Mesenchymal stem cell (in vitro differentiated cells and primary cell): ENCODE measurements at regions not wholly inside any gene's neighbourhood (a gene's known extent, or its start where the extent isn't known, plus 50 kb on each side); places are given as distances from the start of the nearest gene placed in this dataset.

Experiments
- DNase-seq: peaks from one replicate; pipeline ENCODE4 v3.0.0-alpha.2; 2013
- H2AFZ ChIP-seq: one replicate; pipeline ENCODE4 v1.6.1; 2013; ENCODE audit warnings: low read depth, mild to moderate bottlenecking, control low read depth, inconsistent platforms, low read length, moderate library complexity
- H2AK5ac ChIP-seq: 2 replicates; pipeline ENCODE4 v1.6.1; 2013; ENCODE audit warnings: low read length, moderate library complexity, mild to moderate bottlenecking, inconsistent platforms; ENCODE audit not compliant: severe bottlenecking
- H2BK120ac ChIP-seq: one replicate; pipeline ENCODE4 v1.6.1; 2013; ENCODE audit warnings: low read depth, mild to moderate bottlenecking, inconsistent platforms, low read length, moderate library complexity
- H2BK12ac ChIP-seq, 2 experiments: one replicate each; pipeline ENCODE4 v1.6.1; 2013; ENCODE audit warnings: inconsistent platforms in 2 of 2, low read length in 2 of 2, mild to moderate bottlenecking in 2 of 2, moderate library complexity in 2 of 2, control low read depth in 1 of 2
- H2BK15ac ChIP-seq: one replicate; pipeline ENCODE4 v1.6.1; 2013; ENCODE audit warnings: mild to moderate bottlenecking, low read depth, inconsistent platforms; ENCODE audit not compliant: poor library complexity, severe bottlenecking
- H2BK5ac ChIP-seq: 2 replicates; pipeline ENCODE4 v1.6.1; 2013; ENCODE audit warnings: low read depth, mild to moderate bottlenecking, low read length, control low read depth, inconsistent platforms; ENCODE audit not compliant: poor library complexity, severe bottlenecking
- H3K14ac ChIP-seq, 2 experiments: one replicate each; pipeline ENCODE4 v1.6.1; 2013; ENCODE audit warnings: inconsistent platforms in 2 of 2, low read length in 2 of 2, control low read depth in 1 of 2, mild to moderate bottlenecking in 1 of 2, moderate library complexity in 1 of 2
- H3K18ac ChIP-seq, 2 experiments: one replicate each; pipeline ENCODE4 v1.6.1; 2013; ENCODE audit warnings: inconsistent platforms in 2 of 2, low read length in 2 of 2, control low read depth in 1 of 2, low read depth in 1 of 2, mild to moderate bottlenecking in 1 of 2
- H3K23ac ChIP-seq, 2 experiments: one replicate each; pipeline ENCODE4 v1.6.1; 2013; ENCODE audit warnings: inconsistent platforms in 2 of 2, low read length in 2 of 2, mild to moderate bottlenecking in 2 of 2, moderate library complexity in 2 of 2, control low read depth in 1 of 2
- H3K27ac ChIP-seq: 2 replicates; pipeline ENCODE4 v1.5.1; 2013; ENCODE audit warnings: mild to moderate bottlenecking, moderate library complexity, low read length, control low read depth, inconsistent platforms; ENCODE audit not compliant: poor library complexity, severe bottlenecking
- H3K27me3 ChIP-seq, 2 experiments: 2 replicates each; pipeline versions ENCODE4 v1.6.1 to v1.7.0; 2013; ENCODE audit warnings: low read length in 2 of 2, mild to moderate bottlenecking in 2 of 2, moderate library complexity in 2 of 2, control low read depth in 1 of 2, inconsistent platforms in 1 of 2; ENCODE audit not compliant: control insufficient read depth in 1 of 2, insufficient read depth in 1 of 2
- H3K36me3 ChIP-seq, 2 experiments: 2 replicates each; pipeline versions ENCODE4 v1.6.1 to v1.7.0; 2013; ENCODE audit warnings: low read length in 2 of 2, control low read depth in 1 of 2, inconsistent platforms in 1 of 2, low read depth in 1 of 2, mild to moderate bottlenecking in 1 of 2; ENCODE audit not compliant: insufficient read depth in 2 of 2, control insufficient read depth in 1 of 2
- H3K4ac ChIP-seq, 2 experiments: one replicate each; pipeline ENCODE4 v1.6.1; 2013; ENCODE audit warnings: inconsistent platforms in 2 of 2, low read length in 2 of 2, mild to moderate bottlenecking in 2 of 2, moderate library complexity in 2 of 2, control low read depth in 1 of 2, low read depth in 1 of 2
- H3K4me1 ChIP-seq: 2 replicates; pipeline ENCODE4 v1.6.1; 2013; ENCODE audit warnings: low read depth, low read length, control low read depth; ENCODE audit not compliant: control insufficient read depth, insufficient read depth
- H3K4me2 ChIP-seq: 2 replicates; pipeline ENCODE4 v1.6.1; 2013; ENCODE audit warnings: low read length, mild to moderate bottlenecking, inconsistent platforms; ENCODE audit not compliant: poor library complexity, severe bottlenecking
- H3K4me3 ChIP-seq, 2 experiments: 2 replicates each; pipeline versions ENCODE4 v1.5.1 to v1.7.0; 2013; ENCODE audit warnings: low read length in 2 of 2, mild to moderate bottlenecking in 2 of 2, control low read depth in 1 of 2, low read depth in 1 of 2; ENCODE audit not compliant: insufficient read depth in 1 of 2
- H3K79me1 ChIP-seq: replicated peaks from 2 replicates; pipeline ENCODE4 v1.6.1; 2013; ENCODE audit warnings: mild to moderate bottlenecking, control low read depth, low read length, inconsistent platforms; ENCODE audit not compliant: poor library complexity, severe bottlenecking
- H3K9ac ChIP-seq: 2 replicates; pipeline ENCODE4 v1.7.0; 2013; ENCODE audit warnings: mild to moderate bottlenecking, low read length, moderate library complexity
- H3K9me3 ChIP-seq: 2 replicates; pipeline ENCODE4 v1.7.0; 2013; ENCODE audit warnings: mild to moderate bottlenecking, low read length; ENCODE audit not compliant: control insufficient read depth
- H4K8ac ChIP-seq: one replicate; pipeline ENCODE4 v1.6.1; 2013; ENCODE audit warnings: inconsistent platforms, mild to moderate bottlenecking, low read length, moderate library complexity
- H4K91ac ChIP-seq: one replicate; pipeline ENCODE4 v1.6.1; 2013; ENCODE audit warnings: mild to moderate bottlenecking, low read length, inconsistent platforms
- WGBS: methylation state at CpG from one replicate; pipeline ENCODE4 v1.1.7; 2013; ENCODE audit warnings: mixed read lengths; 5-methylcytosine and 5-hydroxymethylcytosine counted together

DNA sequence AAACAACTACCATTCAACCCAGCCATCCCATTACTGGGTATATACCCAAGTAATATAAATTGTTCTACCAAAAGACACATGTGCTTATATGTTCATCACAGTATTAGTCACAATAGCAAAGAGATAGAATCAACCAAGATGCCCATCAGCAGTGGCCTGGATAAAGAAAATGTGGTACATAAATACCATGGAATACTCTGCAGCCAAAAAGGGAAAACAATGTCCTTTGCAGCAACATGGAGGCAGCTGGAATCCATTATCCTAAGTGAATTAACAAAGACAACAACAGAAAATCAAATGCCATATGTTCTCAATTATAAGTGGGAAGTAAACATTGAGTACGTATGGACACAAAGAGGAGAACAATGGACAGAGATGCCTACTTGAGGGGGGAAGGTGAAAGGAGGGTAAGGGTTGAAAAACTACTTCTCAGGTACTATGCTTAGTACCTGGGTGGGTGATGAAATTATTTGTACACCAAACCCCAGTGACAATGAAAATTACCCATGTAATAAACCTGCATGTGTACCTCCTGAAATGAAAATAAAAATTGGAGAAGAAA lies 632.1 kb upstream of the AADAT start:
- Histone ChIP-seq H2BK12ac (no peak overlapping the region), H3K9me3 (peaks cover 8% of the 10 kb centered on the region), H2BK120ac (no peak overlapping the region), H3K79me1 (no peaks in the 10 kb centered on the region), H3K27ac (no peak overlapping the region), H3K36me3 (no peaks in the 10 kb centered on the region), H3K9ac (no peak overlapping the region), H4K8ac (no peak overlapping the region), H3K14ac (no peak overlapping the region), H3K4me1 (no peaks in the 10 kb centered on the region), H2AK5ac (no peak overlapping the region), H3K4ac (no peak overlapping the region), H3K23ac (no peak overlapping the region), H2BK5ac (no peak overlapping the region), H3K4me3 (no peak overlapping the region), H3K4me2 (no peak overlapping the region), H4K91ac (no peak overlapping the region), H2BK15ac (no peak overlapping the region), H2AFZ (no peak overlapping the region), H3K18ac (no peak overlapping the region), H3K27me3 (no peaks in the 10 kb centered on the region)
- 100% methylated on average over 1 of the region's 1 CpG for WGBS
- no peak for DNase-seq

- no peaks in the 10 kb centered on the region for H3K27me3 ChIP-seq
Measured at GRCh38 chr4:170716868-170717267, 627.1 kb upstream of the AADAT start.

DNA sequence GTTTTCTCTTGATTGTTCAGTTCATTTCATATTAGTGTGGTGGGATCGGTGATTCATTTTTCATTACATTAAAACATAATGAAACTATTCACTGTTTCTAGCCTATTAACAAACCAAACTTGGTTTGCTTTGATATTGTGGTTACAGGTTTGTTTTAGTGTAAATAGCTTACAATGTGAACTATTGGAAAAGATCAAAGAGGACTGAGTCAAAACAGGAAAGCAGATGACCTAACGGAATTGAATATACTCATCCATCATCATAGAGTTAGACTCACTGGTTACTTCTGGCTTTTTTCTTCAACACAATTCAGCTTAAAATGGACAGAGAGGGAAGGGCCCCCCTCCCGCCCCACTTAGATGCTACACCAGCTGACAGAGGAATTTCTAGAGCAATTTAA lies 616.2 kb upstream of the AADAT start:
- Histone ChIP-seq H3K27ac (no peak overlapping the region), H4K91ac (no peak overlapping the region), H3K14ac (no peak overlapping the region), H3K36me3 (no peaks in the 10 kb centered on the region), H2AK5ac (no peak overlapping the region), H2BK12ac (no peak overlapping the region), H2BK15ac (no peak overlapping the region), H3K27me3 (no peaks in the 10 kb centered on the region), H3K18ac (no peak overlapping the region), H2AFZ (no peak overlapping the region), H3K9ac (no peak overlapping the region), H3K4me2 (no peak overlapping the region), H3K4me1 (no peaks in the 10 kb centered on the region), H3K79me1 (no peaks in the 10 kb centered on the region), H3K23ac (no peak overlapping the region), H2BK120ac (no peak overlapping the region), H3K9me3 (peaks cover 4% of the 10 kb centered on the region), H4K8ac (no peak overlapping the region), H2BK5ac (no peak overlapping the region), H3K4ac (no peak overlapping the region), H3K4me3 (no peak overlapping the region)
- no peak for DNase-seq
- 93% methylated on average over 1 of the region's 3 CpGs for WGBS

More at GRCh38 chr4:170716868-170717267, 627.1 kb upstream of the AADAT start:
- Histone ChIP-seq H3K4ac (no peak overlapping the region), H3K4me1 (no peaks in the 10 kb centered on the region), H3K27ac (no peak overlapping the region), H2BK15ac (no peak overlapping the region), H4K8ac (no peak overlapping the region), H3K23ac (no peak overlapping the region), H3K18ac (no peak overlapping the region), H2AFZ (no peak overlapping the region), H2AK5ac (no peak overlapping the region), H2BK5ac (no peak overlapping the region), H3K4me3 (no peak overlapping the region), H3K9me3 (peaks cover 2% of the 10 kb centered on the region), H3K14ac (no peak overlapping the region), H3K4me2 (no peak overlapping the region), H4K91ac (no peak overlapping the region), H3K9ac (no peak overlapping the region), H2BK12ac (no peak overlapping the region), H2BK120ac (no peak overlapping the region), H3K79me1 (no peaks in the 10 kb centered on the region), H3K36me3 (no peaks in the 10 kb centered on the region)
- no CpG with 5 or more reads among the region's 1 CpG for WGBS
- no peak for DNase-seq

- Histone ChIP-seq H3K18ac (no peak overlapping the region), H3K36me3 (no peaks in the 10 kb centered on the region), H3K4ac (no peak overlapping the region), H3K9ac (no peak overlapping the region), H3K23ac (no peak overlapping the region), H2BK12ac (no peak overlapping the region), H2AFZ (no peak overlapping the region), H4K91ac (no peak overlapping the region), H3K9me3 (no peaks in the 10 kb centered on the region), H3K27ac (no peak overlapping the region), H3K27me3 (no peaks in the 10 kb centered on the region), H3K4me3 (no peak overlapping the region), H2BK120ac (no peak overlapping the region), H3K4me1 (no peaks in the 10 kb centered on the region), H3K4me2 (no peak overlapping the region), H3K14ac (no peak overlapping the region), H2AK5ac (no peak overlapping the region), H4K8ac (no peak overlapping the region), H2BK5ac (no peak overlapping the region), H2BK15ac (no peak overlapping the region), H3K79me1 (no peaks in the 10 kb centered on the region)
- 96% methylated on average over 3 of the region's 5 CpGs for WGBS
- no peak for DNase-seq
Measured at GRCh38 chr4:170700064-170700463, 610.3 kb upstream of the AADAT start.
